Stimulated activated effector memory CD8-positive, alpha-beta T cell treated with anti-CD3 and anti-CD28 coated beads, Interleukin-12 subunit alpha, Interleukin-12 subunit beta, amount 100 ng/mL, for 72 hours (primary cell): ENCODE measurements at regions not wholly inside any gene's neighbourhood (a gene's known extent, or its start where the extent isn't known, plus 50 kb on each side); places are given as distances from the start of the nearest gene placed in this dataset.

Experiments used
- ATAC-seq: fragments of 150-1000 bp; cut with Tn5 transposase; 2 replicates; pipeline ENCODE4 v1.10.0; 2021
- DNase-seq, 2 donors: peaks; one replicate each; pipeline ENCODE4 v3.0.0; 2021 to 2022; ENCODE audit warnings: low spot score in 2 of 2
- H3K27ac Mint-ChIP-seq: one replicate; pipeline ENCODE4 v1.8.0; 2022; ENCODE audit warnings: mild to moderate bottlenecking, mixed read lengths
- H3K36me3 Mint-ChIP-seq: one replicate; pipeline ENCODE4 v1.8.0; 2022; ENCODE audit warnings: mild to moderate bottlenecking, mixed read lengths
- H3K4me1 Mint-ChIP-seq: one replicate; pipeline ENCODE4 v1.8.0; 2022; ENCODE audit warnings: mixed read lengths
- H3K4me3 Mint-ChIP-seq: one replicate; pipeline ENCODE4 v1.8.0; 2022; ENCODE audit warnings: mild to moderate bottlenecking, mixed read lengths
- H3K9me3 Mint-ChIP-seq: one replicate; pipeline ENCODE4 v1.8.0; 2022; ENCODE audit warnings: mixed read lengths

- Mint-ChIP-seq H3K4me1 (no peaks in the 10 kb centered on the region), H3K36me3 (peaks cover 6% of the 10 kb centered on the region), H3K27ac (no peak overlapping the region), H3K4me3 (no peak overlapping the region), H3K9me3 (no peaks in the 10 kb centered on the region)
- ATAC-seq (no peak), DNase-seq (no peak)
Observed at GRCh38 chrX:40501164-40501855, 79.5 kb upstream of the ATP6AP2 start.

- no peak overlapping the region for H3K4me3 Mint-ChIP-seq
- DNase-seq (no peak), ATAC-seq (no peak)
- H3K4me1 Mint-ChIP-seq = no peaks in the 10 kb centered on the region
- H3K36me3 Mint-ChIP-seq = peaks cover 6% of the 10 kb centered on the region
- H3K27ac Mint-ChIP-seq = no peak overlapping the region
- no peaks in the 10 kb centered on the region for H3K9me3 Mint-ChIP-seq
Observed at GRCh38 chrX:40496728-40497127, 84.0 kb upstream of the ATP6AP2 start.

DNA sequence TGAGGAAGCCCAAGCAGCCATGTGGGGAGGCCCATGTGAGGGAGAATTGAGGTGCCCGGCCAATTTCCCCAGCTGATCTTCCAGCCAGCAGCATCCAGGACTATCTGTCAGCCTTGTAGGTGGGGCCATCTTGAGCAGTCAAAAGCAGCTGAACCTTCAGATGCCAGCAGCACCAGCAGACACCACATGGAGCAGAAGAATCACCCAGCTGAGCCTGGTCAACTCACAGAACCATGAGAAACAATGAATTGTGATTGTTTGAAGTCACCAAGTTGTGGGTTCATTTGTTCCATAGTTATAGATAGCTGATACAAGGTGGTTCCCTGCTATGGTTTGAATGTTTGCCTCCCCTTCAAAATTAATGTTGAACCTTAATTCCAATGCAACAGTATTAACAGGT lies 85.1 kb upstream of the ATP6AP2 start:
- Mint-ChIP-seq H3K9me3 (no peaks in the 10 kb centered on the region), H3K4me1 (no peaks in the 10 kb centered on the region), H3K36me3 (peaks cover 6% of the 10 kb centered on the region), H3K4me3 (no peak overlapping the region), H3K27ac (no peak overlapping the region)
- ATAC-seq (no peak), DNase-seq (no peak)

GRCh38 chrX:40494005-40494404 lies 86.8 kb upstream of the ATP6AP2 start:
- Mint-ChIP-seq H3K36me3 (peaks cover 5% of the 10 kb centered on the region), H3K9me3 (no peaks in the 10 kb centered on the region), H3K4me1 (no peaks in the 10 kb centered on the region), H3K4me3 (no peak overlapping the region), H3K27ac (no peak overlapping the region)
- no peak for ATAC-seq
- DNase-seq = no peak

- Mint-ChIP-seq H3K4me3 (no peak overlapping the region), H3K4me1 (no peaks in the 10 kb centered on the region), H3K36me3 (no peaks in the 10 kb centered on the region), H3K9me3 (peaks cover 3% of the 10 kb centered on the region), H3K27ac (no peak overlapping the region)
- ATAC-seq = no peak
- no peak for DNase-seq
Observed at GRCh38 chrX:40488296-40488695, 92.5 kb upstream of the ATP6AP2 start.

- Mint-ChIP-seq H3K4me3 (no peak overlapping the region), H3K9me3 (peaks cover 3% of the 10 kb centered on the region), H3K36me3 (no peaks in the 10 kb centered on the region), H3K4me1 (no peaks in the 10 kb centered on the region), H3K27ac (no peak overlapping the region)
- ATAC-seq (no peak), DNase-seq (no peak)
Observed at GRCh38 chrX:40485973-40486372, 94.8 kb upstream of the ATP6AP2 start.

DNA sequence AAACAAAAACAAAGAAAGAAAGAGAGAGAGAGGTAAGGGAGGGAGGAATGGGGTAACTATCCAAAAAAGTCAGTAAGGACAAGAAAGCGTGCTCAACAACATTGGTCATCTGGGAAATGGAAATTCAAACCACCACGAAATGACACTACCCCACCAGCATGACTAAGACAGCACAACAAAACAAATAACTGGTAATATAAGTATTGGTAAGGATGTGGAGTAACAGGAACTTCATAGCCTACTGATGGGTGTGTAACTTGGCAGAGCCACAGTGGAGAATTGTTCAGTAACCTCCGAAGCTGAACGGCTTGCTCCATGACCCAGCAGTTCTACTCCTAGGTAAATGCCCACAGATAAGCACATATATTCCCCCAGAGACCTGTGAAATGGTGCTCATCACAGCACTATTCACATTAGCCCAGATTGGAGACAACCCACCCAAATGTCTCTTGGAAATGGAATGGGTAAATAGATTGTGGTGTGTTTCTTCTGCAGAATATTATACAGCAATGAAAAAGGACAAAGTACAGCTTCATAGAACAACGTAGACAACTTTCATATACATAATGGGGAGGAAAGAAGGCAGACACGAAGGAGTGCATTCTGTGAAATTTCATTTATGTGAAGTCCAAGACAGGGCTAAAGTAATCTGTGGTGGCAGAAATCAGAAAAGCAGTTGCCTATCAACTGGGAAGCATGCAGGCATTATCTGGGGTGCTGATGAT lies 95.5 kb upstream of the ATP6AP2 start:
- DNase-seq (no peak), ATAC-seq (no peak)
- H3K4me1 Mint-ChIP-seq = no peaks in the 10 kb centered on the region
- H3K9me3 Mint-ChIP-seq = peaks cover 3% of the 10 kb centered on the region
- H3K27ac Mint-ChIP-seq = no peak overlapping the region
- no peaks in the 10 kb centered on the region for H3K36me3 Mint-ChIP-seq
- H3K4me3 Mint-ChIP-seq = no peak overlapping the region

DNA sequence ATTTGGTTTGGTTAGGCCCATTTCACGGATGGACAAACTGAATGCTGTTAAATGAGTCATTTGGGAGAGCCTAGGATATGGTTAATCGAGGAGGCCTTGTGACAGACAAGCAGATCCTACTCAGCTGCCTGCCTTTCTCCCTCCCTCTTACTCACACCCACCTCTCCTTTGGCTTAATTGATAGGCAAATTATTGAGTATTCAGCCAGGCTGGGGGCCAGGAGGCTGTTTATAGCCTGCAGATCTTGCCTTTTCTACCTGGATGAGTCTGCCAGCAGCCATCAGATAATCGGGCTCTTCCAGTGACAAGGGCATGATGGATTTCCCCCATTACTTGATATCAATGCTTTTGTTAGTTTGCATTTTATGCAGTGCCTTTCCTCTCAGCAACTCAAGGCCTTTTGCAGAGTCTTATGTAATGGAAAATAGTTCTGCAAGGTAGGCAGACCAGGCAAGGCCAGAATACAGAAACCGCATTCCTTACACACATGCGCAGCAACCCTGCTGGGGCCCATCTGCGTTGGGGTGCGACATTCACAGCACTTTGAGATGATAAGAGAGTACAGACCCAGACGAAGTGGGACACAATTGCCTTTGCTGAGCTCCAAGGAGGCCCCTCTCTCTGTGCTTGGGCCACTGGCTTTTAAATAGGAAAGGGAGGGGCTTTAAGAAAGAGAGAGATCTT lies 96.2 kb upstream of the ATP6AP2 start:
- H3K27ac Mint-ChIP-seq = no peak overlapping the region
- peaks cover 3% of the 10 kb centered on the region for H3K9me3 Mint-ChIP-seq
- H3K36me3 Mint-ChIP-seq = no peaks in the 10 kb centered on the region
- no peaks in the 10 kb centered on the region for H3K4me1 Mint-ChIP-seq
- no peak for DNase-seq
- ATAC-seq = no peak
- H3K4me3 Mint-ChIP-seq = no peak overlapping the region

DNA sequence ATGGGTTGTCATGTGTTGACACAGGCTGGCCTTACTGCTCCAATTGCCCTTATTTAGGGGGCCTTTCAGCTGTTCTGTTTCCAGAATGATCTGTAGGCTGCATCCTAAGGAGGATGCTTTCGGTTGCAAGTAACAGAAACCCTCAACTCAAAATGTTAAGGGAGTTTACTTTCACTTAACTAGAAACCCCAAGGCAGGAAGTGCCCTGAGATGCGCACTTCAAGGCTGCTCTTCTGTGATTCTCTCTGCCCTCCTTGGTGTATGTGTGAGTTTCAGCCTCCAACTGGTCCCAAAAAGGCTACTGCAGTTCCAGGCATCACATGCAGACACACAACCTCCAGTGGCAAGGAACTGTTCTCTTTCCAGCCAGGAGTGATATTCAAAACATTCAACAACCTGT lies 97.3 kb upstream of the ATP6AP2 start:
- Mint-ChIP-seq H3K36me3 (no peaks in the 10 kb centered on the region), H3K4me1 (no peaks in the 10 kb centered on the region), H3K9me3 (peaks cover 3% of the 10 kb centered on the region), H3K27ac (no peak overlapping the region), H3K4me3 (no peak overlapping the region)
- no peak for ATAC-seq
- DNase-seq = no peak

DNA sequence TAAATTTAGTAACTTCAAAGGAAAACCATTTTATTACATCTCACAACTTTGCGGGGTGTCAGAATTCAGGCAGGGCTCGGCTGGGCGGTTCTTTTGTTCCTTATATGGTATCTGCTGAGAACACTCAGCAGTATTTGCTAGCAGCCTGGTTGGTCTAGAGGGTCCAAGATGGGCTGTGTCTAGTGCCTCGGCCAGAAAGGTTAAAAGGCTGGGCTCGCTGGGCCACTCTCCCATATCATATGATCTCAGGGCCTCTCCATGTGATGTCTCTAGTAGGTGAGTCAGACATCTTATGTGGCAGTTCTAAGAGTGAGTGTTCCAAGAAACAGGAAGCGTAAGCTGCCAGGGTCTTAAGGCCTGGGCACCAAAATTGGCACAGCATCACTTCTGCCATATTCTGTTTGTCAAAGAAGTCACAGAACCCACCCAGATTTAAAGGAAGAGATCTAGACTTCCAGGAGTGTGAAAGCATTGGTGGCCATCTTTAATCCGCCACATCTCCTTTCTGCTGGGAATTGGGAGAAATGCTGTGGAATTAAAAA lies 100.9 kb upstream of the ATP6AP2 start:
- Mint-ChIP-seq H3K9me3 (no peaks in the 10 kb centered on the region), H3K4me1 (peaks cover 20% of the 10 kb centered on the region), H3K4me3 (no peak overlapping the region), H3K36me3 (no peaks in the 10 kb centered on the region), H3K27ac (no peak overlapping the region)
- ATAC-seq (no peak), DNase-seq (no peak)

DNA sequence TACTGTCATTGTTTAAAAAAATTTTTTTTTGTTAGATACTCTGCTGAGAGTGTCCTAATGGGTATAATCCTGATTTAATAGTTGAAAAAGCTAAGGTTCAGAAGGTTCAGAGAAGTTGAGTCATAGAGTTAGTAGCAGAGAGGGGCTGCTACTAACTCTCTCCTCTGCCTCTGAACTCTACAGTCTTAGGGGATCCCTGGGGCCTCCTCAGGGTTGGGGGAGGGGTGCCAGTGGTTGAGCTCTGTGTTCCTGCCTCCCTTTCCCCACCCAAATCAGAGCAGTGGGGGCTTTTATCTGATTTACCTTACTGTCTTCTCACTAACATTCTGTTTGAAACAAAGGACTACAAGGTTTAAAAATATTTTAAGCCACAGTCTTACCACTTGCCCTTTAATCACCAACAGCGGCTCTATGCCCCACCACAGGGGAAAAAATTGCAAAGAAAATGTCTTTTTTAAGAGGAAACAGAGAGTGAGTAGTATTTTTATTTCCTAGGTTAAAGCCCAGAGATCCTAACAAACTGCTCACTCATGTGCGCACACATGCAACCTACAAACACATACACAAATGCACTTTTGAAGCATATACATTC lies 102.2 kb upstream of the ATP6AP2 start:
- Mint-ChIP-seq H3K9me3 (no peaks in the 10 kb centered on the region), H3K4me1 (peaks cover 23% of the 10 kb centered on the region), H3K27ac (no peak overlapping the region), H3K4me3 (no peak overlapping the region), H3K36me3 (no peaks in the 10 kb centered on the region)
- ATAC-seq = no peak
- DNase-seq = no peak

DNA sequence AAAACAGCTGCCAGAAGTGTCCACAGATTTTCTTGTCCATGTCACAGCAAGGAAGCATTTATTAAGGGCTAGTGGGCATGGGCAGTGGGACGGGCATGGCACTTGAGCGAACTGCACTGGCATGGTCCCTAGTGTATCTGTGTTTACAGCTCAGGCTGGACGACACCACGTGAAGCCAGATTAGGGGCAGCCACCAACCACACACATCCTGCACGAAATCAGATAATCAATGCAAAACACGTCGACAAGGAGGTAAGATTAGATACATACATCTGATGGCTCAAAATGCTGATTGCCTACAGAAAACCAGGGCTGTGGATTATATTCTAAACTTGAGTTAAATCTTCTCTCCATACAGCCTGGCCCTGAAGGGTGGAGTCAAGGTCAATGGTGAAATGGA lies 103.8 kb upstream of the ATP6AP2 start:
- H3K36me3 Mint-ChIP-seq = no peaks in the 10 kb centered on the region
- peaks cover 36% of the 10 kb centered on the region for H3K4me1 Mint-ChIP-seq
- H3K9me3 Mint-ChIP-seq = no peaks in the 10 kb centered on the region
- H3K4me3 Mint-ChIP-seq = no peak overlapping the region
- DNase-seq (no peak), ATAC-seq (no peak)
- H3K27ac Mint-ChIP-seq = no peak overlapping the region

DNA sequence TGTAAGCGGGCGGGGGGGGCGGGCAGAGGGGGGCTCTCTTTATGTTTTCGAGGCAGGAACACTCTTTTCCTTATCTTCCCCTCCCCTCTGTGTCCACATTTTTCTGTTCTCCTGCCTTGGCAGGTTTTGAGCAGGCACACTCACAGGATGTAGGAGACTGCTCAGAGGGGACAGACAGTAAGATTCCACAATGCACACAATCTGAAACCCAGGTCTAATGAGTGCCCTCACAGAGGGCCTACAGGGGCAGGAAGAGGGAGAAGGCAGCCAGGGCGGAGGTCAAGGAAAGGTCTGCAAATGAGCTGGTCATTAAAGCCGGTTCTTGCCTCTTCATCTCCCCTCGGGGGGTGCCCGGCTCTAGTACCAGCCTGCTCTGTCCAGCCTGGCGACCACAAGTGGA lies 106.1 kb upstream of the ATP6AP2 start:
- no peak overlapping the region for H3K4me3 Mint-ChIP-seq
- no peaks in the 10 kb centered on the region for H3K9me3 Mint-ChIP-seq
- ATAC-seq (no peak), DNase-seq (no peak)
- no peaks in the 10 kb centered on the region for H3K36me3 Mint-ChIP-seq
- H3K27ac Mint-ChIP-seq = no peak overlapping the region
- H3K4me1 Mint-ChIP-seq = peaks cover 40% of the 10 kb centered on the region

GRCh38 chrX:40474205-40474626 lies 106.6 kb upstream of the ATP6AP2 start:
- Mint-ChIP-seq H3K4me3 (no peak overlapping the region), H3K9me3 (no peaks in the 10 kb centered on the region), H3K27ac (no peak overlapping the region), H3K4me1 (peaks cover 40% of the 10 kb centered on the region), H3K36me3 (no peaks in the 10 kb centered on the region)
- DNase-seq = no peak
- ATAC-seq = no peak

GRCh38 chrX:40473460-40474204 lies 107.1 kb upstream of the ATP6AP2 start:
- Mint-ChIP-seq H3K4me1 (peaks cover 43% of the 10 kb centered on the region), H3K4me3 (no peak overlapping the region), H3K9me3 (no peaks in the 10 kb centered on the region), H3K27ac (peak overlapping the region; percentile 54), H3K36me3 (no peaks in the 10 kb centered on the region)
- ATAC-seq (no peak), DNase-seq (no peak)
